Activated B cell treated with CpG ODN at 0.5 μM for 24 hours (primary cell): ENCODE measurements at regions not wholly inside any gene's neighbourhood (a gene's known extent, or its start where the extent isn't known, plus 50 kb on each side); places are given as distances from the start of the nearest gene placed in this dataset.

Experiments
- ATAC-seq: fragments of 200-7000 bp; cut with Tn5 transposase; one replicate; pipeline ENCODE4 v1.10.0; 2021; ENCODE audit warnings: low read depth, mild to moderate bottlenecking, moderate library complexity
- CTCF ChIA-PET: fragments of 350-600 bp; sonication (Branson Sonifier 250); formaldehyde crosslinking; loops from one replicate; lab custom pipeline; 2021; ENCODE audit warnings: antibody characterized with exemption; lab: Charles Lee
- POLR2A ChIA-PET: fragments of 350-600 bp; sonication (Branson Sonifier 250); formaldehyde crosslinking; loops from one replicate; lab custom pipeline; 2021; ENCODE audit warnings: antibody characterized with exemption; lab: Charles Lee
- DNase-seq: peaks from one replicate; pipeline ENCODE4 v3.0.0; 2022
- H3K27ac Mint-ChIP-seq: one replicate; pipeline ENCODE4 v1.8.0; 2020; ENCODE audit warnings: mixed read lengths
- H3K27me3 Mint-ChIP-seq: one replicate; pipeline ENCODE4 v1.8.0; 2021; ENCODE audit warnings: mixed read lengths
- H3K36me3 Mint-ChIP-seq: one replicate; pipeline ENCODE4 v1.8.0; 2021; ENCODE audit warnings: low read depth, mixed read lengths
- H3K4me1 Mint-ChIP-seq: one replicate; pipeline ENCODE4 v1.8.0; 2021; ENCODE audit warnings: mixed read lengths
- H3K4me3 Mint-ChIP-seq: one replicate; pipeline ENCODE4 v1.8.0; 2020; ENCODE audit warnings: mild to moderate bottlenecking, mixed read lengths
- H3K9me3 Mint-ChIP-seq: one replicate; pipeline ENCODE4 v1.8.0; 2020; ENCODE audit warnings: mixed read lengths
- intact Hi-C: fragments of 100-400 bp; cut with micrococcal nuclease; formaldehyde crosslinking; loops from one replicate; pipeline ENCODE4 v1.15.1; 2024
- TF ChIP-seq, protein P1 (sequence below): fragments of 200-600 bp; IDR thresholded peaks from one replicate; pipeline ENCODE4 v1.8.0; 2022; ENCODE audit warnings: antibody characterized with exemption, mild to moderate bottlenecking

DNA sequence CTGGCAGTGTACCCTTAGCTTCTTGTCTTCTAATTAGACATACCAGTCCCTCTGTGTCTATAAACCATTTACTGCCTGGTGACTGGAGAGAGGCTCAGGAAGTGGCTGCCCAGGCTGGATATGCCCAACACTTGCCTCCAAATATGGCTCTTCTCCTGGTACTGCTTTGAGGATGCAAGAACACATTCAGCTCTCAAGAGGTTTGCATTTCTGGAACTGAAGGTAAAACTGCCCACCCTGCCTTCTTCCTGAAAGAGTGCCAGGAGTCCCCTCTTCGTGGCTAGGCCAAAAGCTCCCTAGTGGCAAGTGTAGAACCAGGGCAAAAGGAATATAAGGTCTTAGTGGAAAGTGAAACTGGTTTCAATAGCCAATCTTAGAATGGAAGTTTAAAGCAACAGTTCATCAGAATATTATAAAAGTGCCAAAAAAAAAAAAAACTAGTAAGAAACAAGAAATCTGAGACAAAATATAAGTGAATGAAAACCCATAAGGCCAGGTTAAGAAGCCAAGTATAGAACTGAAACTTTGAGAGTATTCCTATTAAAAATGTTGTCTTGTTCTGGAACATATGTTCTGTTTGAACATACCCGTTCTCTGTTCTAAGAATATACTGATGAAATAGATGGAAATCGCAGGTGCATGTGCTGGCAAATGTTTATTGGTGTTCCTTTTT lies 77.2 kb upstream of the CTTNBP2NL start:
- ChIA-PET POLR2A (no interaction called here), CTCF (interaction anchor here (0.6 kb wide), 1 partner anchor 12 kb away, joined by 3 read pairs; no protein-coding TSS in a partner anchor)
- no peaks in the 10 kb centered on the region for H3K36me3 Mint-ChIP-seq
- ATAC-seq (no peak), DNase-seq (no peak)
- TF ChIP-seq, protein P1, sequence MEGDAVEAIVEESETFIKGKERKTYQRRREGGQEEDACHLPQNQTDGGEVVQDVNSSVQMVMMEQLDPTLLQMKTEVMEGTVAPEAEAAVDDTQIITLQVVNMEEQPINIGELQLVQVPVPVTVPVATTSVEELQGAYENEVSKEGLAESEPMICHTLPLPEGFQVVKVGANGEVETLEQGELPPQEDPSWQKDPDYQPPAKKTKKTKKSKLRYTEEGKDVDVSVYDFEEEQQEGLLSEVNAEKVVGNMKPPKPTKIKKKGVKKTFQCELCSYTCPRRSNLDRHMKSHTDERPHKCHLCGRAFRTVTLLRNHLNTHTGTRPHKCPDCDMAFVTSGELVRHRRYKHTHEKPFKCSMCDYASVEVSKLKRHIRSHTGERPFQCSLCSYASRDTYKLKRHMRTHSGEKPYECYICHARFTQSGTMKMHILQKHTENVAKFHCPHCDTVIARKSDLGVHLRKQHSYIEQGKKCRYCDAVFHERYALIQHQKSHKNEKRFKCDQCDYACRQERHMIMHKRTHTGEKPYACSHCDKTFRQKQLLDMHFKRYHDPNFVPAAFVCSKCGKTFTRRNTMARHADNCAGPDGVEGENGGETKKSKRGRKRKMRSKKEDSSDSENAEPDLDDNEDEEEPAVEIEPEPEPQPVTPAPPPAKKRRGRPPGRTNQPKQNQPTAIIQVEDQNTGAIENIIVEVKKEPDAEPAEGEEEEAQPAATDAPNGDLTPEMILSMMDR = no peak
- H3K4me3 Mint-ChIP-seq = no peak overlapping the region
- H3K9me3 Mint-ChIP-seq = no peaks in the 10 kb centered on the region
- H3K27ac Mint-ChIP-seq = no peak overlapping the region
- peaks cover 23% of the 10 kb centered on the region for H3K27me3 Mint-ChIP-seq
- intact Hi-C loops = no loop called here
- H3K4me1 Mint-ChIP-seq = no peaks in the 10 kb centered on the region

DNA sequence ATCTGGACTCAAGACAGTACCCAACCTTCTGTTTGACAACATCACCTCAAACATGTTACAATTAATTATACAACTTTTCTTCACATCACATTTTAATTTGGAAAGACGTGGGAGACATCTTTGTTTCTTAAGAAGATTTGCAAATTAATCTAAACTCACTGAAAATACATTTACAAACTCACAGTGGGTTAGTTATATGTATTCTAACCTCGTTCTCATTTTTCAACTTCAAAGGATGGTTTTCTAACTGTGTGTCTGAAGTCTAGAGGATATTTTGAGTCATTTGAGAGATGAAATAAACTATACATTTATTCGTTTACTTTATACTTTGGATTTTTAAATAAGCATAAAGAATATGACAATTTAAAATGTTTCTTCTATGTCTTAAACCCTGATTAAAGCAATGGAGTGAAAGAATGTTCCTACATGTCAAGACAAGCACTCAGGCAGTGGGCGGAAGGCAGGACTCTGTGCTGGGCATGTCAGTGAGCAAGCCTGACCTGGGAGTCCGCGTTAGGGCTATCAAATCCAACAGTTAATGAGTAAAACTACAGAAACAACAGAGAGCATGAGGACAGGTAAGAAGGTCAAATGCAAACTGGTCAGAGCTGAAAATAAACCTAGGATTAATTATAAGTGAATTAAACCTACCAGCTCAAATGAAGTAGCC lies 76.5 kb upstream of the CTTNBP2NL start:
- no peak for DNase-seq
- intact Hi-C loops = no loop called here
- no peak for ATAC-seq
- Mint-ChIP-seq H3K4me3 (no peak overlapping the region), H3K9me3 (no peaks in the 10 kb centered on the region), H3K27me3 (peaks cover 21% of the 10 kb centered on the region), H3K4me1 (no peaks in the 10 kb centered on the region), H3K27ac (no peak overlapping the region), H3K36me3 (no peaks in the 10 kb centered on the region)
- POLR2A ChIA-PET = no interaction called here
- CTCF ChIA-PET = no interaction called here
- TF ChIP-seq, protein P1 = no peak

DNA sequence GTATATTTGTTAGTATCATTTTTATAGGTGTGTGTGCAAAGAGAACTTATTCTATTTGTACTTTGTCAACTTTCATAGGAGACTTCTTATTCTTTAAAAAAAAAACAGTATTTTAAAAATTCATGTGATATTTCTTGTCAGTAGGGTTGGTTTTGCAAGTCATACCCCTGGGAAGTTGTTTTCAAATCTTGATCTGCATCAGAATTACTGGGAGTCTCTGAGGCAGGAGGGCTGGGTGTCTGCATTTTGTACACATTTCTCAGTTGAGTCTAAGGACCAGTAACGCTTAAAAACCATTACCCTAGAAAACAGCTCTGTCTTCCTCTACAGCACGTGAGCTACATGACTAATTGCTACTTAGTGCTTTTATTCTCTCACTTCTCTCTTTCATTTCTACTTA lies 76.0 kb upstream of the CTTNBP2NL start:
- intact Hi-C loops = no loop called here
- DNase-seq = no peak
- Mint-ChIP-seq H3K27ac (no peak overlapping the region), H3K4me1 (no peaks in the 10 kb centered on the region), H3K9me3 (no peaks in the 10 kb centered on the region), H3K36me3 (no peaks in the 10 kb centered on the region), H3K27me3 (peaks cover 18% of the 10 kb centered on the region), H3K4me3 (no peak overlapping the region)
- no peak for ATAC-seq
- TF ChIP-seq, protein P1 = no peak
- CTCF ChIA-PET = no interaction called here
- POLR2A ChIA-PET = no interaction called here

GRCh38 chr1:112322018-112322417 lies 74.0 kb upstream of the CTTNBP2NL start:
- Mint-ChIP-seq H3K4me1 (no peaks in the 10 kb centered on the region), H3K4me3 (no peak overlapping the region), H3K27ac (no peak overlapping the region), H3K27me3 (peaks cover 24% of the 10 kb centered on the region), H3K36me3 (no peaks in the 10 kb centered on the region), H3K9me3 (no peaks in the 10 kb centered on the region)
- no peak for DNase-seq
- TF ChIP-seq, protein P1 = no peak
- no peak for ATAC-seq
- ChIA-PET CTCF (no interaction called here), POLR2A (no interaction called here)
- intact Hi-C loops = no loop called here

GRCh38 chr1:112322983-112323678 lies 72.9 kb upstream of the CTTNBP2NL start:
- Mint-ChIP-seq H3K27me3 (peaks cover 27% of the 10 kb centered on the region), H3K36me3 (no peaks in the 10 kb centered on the region), H3K4me1 (no peaks in the 10 kb centered on the region), H3K4me3 (no peak overlapping the region), H3K9me3 (no peaks in the 10 kb centered on the region), H3K27ac (no peak overlapping the region)
- CTCF ChIA-PET = no interaction called here
- ATAC-seq = no peak
- intact Hi-C loops = no loop called here
- POLR2A ChIA-PET = no interaction called here
- TF ChIP-seq, protein P1 = no peak
- no peak for DNase-seq
